DMS79 treated with DMSO at 0.1 percent for 48 hours (cell line): ENCODE measurements at regions not wholly inside any gene's neighbourhood (a gene's known extent, or its start where the extent isn't known, plus 50 kb on each side); places are given as distances from the start of the nearest gene placed in this dataset.

Experiments
- DNase-seq: peaks from one replicate; lab custom pipeline; 2025; lab: John Stamatoyannopoulos, UW

DNA sequence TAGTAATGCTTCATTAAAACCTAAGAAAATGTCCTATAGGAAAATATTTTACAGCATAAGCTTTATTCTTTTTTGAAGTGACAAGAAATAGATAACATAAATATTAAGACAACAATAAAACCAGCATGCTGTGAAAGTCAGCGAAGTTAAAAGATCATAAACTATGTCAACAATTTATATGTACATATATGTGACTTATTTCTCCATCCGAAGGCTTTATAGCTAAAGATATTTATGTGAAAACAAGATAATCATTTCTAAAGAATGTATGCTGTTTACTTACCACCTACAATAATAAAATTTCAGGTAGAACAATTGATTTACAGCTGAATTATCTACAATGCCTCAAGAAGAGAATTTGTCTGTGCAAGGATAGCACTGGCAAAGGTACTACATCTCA lies 283.4 kb downstream of the CRPPA start:
- DNase-seq: no peak

- no peak for DNase-seq
These were observed 284.4 kb downstream of the CRPPA start for GRCh38 chr7:16136896-16137295.

GRCh38 chr7:16135658-16136057 lies 285.7 kb downstream of the CRPPA start:
- DNase-seq: no peak

- DNase-seq: no peak
These were observed 290.9 kb downstream of the CRPPA start for GRCh38 chr7:16130111-16131110.

DNA sequence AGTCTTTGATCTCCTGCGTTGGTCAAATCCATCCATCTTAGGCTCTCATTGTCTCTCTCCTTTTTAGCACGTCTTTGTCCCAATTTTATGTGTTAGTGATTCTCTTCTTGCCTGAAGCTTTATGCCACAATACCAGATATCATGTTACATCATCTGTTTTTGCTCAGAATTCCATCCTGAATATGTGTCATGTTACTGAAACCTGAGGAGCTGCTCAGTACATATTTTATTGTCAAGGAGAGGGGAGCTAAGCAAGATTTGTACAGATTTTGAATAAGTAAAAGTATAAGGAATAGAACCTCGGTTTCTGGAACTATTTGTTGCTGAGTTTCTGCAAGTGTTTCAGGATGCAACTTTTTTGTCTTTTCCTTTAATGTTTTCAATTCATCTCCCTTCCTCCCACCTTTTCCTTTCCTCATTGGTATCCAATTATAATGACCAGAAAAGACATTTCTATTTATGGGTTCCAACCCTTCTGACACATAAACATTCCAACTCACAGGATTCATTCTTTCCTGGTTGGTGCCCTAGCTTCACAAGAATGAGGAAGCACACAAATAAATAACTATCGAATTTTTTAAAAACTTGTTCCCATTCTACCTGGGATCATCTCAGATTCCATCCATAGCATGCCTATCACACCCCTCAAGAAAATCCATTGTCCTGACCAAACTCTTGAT lies 291.8 kb downstream of the CRPPA start:
- no peak for DNase-seq

GRCh38 chr7:16123117-16123770 lies 298.1 kb downstream of the CRPPA start:
- no peak for DNase-seq

DNA sequence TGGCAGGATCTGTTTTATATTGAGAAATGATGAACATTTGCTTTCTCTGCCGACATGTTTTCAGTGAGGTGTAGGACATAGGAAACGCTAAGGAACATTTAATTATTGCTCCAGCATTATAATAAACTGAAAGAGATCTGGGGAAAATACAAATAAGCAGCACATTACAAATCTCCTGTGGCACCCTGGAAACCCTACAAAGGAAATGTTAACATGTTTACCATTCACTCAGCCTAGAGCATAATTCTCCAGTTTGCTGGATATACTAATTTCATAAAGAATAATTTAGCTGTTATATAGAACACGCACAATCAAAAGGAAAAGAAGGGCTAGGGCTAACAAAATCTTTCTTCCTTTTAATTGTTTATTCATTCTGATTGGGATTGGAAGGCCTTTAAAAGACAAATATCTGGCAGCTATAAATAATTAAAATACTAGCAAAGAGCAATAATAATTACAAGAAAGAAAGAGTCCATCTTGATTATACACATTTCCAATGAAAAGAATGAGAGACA lies 299.4 kb downstream of the CRPPA start:
- DNase-seq: no peak

DNA sequence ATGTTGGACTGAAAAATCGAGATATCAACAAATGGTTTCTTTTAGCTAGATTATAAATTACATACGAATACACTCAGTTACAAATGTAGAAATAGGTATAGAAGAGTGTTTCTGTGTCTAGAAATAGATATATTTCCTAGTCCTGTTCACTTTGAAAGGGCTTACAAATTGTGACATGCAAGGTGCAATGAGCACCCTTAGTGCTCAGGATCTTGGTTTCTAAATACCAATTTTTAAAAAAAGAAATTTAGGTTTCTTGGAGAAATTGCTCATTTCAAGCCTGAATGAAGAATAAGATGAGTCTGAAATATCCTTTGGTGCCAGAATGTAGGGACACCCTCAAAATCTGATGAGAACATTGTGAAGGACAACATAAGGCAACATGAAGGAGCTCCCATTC lies 306.0 kb downstream of the CRPPA start:
- DNase-seq: no peak

- no peak for DNase-seq
These were observed 306.7 kb downstream of the CRPPA start for GRCh38 chr7:16114633-16115032.

DNA sequence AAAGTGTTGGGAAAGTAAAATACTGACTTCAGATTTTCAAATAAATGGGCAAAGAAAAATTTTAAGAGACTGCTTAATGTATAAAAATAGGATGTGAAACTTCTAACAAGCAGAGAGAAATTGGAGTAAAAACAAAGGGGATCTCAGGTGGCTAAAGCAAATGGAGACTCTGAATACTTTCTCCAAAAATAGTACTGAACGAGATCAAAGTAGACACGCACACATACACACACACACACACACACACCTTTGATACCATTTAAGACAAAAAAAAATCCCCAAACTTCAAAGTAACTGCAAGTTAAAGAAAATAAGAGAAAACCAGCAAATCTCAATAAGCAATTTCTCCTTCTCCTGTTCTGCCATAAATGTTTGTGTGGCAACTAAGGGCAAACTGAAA lies 307.3 kb downstream of the CRPPA start:
- no peak for DNase-seq

DNA sequence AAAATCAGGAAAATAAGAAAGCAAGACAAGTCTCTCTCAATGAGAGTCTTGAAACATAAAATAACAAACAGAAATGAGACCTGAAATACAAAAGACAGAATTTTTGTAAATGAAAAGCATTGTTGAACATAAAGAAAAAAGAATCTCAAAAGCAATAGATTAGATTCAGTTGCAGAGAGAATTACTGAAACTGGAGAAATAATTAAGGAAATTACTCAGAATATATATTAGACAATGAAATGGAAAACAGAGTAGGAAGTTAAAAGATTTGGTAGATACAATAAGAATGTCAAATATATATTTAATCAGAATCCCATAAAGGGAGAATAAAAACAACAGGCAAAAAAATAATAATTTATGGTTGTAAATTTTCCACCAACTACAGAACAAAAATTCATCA lies 308.3 kb downstream of the CRPPA start:
- no peak for DNase-seq

DNA sequence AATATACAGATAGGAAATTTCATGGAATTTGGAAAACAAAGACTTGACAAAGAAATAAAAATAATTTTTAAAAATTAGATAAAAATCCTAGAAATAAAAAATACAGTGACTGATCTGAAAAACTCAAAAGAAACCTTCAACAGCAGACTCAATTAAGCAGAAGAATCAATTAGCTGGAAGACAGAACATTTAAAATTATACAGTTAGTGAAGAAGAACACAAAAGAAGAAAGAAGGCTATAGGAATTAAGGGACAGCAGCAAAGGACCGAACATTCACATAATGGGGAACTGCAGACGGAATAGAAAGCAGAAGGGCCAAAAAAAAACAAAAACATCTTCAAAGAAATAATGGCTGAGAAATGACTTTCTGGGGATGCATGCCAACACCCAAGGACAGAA lies 314.5 kb downstream of the CRPPA start:
- DNase-seq: no peak

DNA sequence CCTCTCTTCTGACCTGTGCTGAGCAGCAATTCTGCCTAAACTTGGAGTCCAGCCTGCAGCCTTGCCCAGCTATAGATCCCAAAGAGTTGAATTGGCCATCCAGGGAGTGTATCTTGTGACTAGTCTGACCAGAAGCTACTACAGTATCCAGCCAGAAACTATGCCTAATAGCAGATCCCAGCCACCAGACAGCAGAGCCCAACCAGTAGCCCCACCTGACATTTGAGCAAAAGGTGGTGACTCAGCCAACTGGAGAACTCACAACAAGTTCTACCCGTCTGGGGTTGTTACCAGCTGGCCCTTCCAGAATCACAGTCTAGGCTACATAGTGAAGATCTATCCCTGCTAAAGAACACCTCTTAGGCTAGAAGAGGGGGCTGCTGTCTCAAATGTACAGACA lies 315.0 kb downstream of the CRPPA start:
- no peak for DNase-seq

GRCh38 chr7:16099302-16099849 lies 322.0 kb downstream of the CRPPA start:
- no peak for DNase-seq

DNA sequence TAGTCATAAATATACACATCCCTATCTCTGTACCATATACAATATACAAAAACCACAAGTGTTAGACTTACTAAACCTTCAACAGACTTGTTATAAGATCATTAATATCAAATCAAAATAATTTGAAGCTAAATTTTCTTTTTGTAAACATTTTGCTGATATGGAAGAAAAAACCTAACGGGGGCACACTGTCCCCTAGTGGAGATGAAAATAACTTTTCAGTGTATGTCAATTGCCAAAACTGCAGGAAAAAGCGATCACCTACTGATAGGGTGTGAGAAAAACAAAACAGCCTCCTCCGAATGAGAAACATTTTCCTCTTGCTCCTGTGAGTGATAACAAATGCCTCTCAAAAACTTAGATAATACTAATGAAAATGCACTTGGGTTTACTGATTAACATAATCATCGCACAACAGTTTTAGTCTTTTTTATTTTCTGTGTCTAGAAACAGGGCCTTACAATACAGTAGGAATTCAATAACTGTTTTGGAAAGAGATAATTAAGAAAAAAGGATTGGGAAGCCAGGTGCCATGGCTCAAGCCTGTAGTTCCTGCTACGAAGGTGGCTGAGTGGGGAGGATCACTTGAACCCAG lies 322.7 kb downstream of the CRPPA start:
- no peak for DNase-seq

DNA sequence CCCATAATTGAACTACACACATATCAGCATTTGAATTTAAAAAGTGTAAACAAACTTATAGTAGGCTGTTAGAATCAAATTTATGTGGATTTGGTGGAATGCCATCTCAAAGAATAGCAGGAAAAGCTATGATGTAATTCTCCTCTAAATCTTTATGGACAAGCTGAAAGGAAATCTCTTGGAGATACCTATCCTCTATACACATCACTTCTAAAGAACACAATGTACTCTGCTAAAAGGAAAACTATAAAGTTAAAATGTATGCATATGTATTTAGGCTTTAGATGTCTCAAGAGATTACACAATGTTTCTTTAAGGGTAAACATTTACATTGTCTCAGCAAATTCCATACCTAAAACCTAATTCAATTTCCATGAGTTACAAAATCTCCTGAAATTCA lies 323.3 kb downstream of the CRPPA start:
- no peak for DNase-seq

GRCh38 chr7:16095171-16095950 lies 326.0 kb downstream of the CRPPA start:
- DNase-seq: no peak

GRCh38 chr7:16094651-16095050 lies 326.7 kb downstream of the CRPPA start:
- no peak for DNase-seq

GRCh38 chr7:16092711-16093110 lies 328.6 kb downstream of the CRPPA start:
- no peak for DNase-seq

GRCh38 chr7:16091701-16092310 lies 329.5 kb downstream of the CRPPA start:
- DNase-seq: no peak

DNA sequence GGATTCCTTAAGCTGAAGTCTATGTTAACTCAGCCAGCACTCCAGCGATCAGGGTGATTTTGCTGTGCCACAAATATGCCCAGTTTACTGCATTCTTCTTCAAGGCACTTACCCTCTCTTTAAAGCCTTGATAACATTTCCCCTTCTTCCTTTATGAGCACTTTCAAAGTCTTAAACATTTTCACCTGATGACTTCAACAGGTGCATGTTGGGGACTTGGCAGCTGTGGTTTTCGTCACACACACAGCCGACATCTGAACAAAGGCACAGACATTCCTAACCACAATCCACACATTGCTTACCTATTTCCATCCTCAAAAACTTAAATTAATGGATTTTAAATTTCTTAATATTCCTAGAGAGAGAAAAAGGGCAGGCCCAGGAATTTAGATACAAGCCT lies 331.5 kb downstream of the CRPPA start:
- DNase-seq: no peak
